Activated T-cell treated with anti-CD3 and anti-CD28 coated beads, Interleukin-2, amount 50 U/mL, for 24 hours (primary cell): ENCODE measurements at regions not wholly inside any gene's neighbourhood (a gene's known extent, or its start where the extent isn't known, plus 50 kb on each side); places are given as distances from the start of the nearest gene placed in this dataset.
"Not testable (repeated sequence)": the region's sequence is repeated elsewhere in the genome, so short reads cannot be mapped to it uniquely, and the experiment has no call there.

Source experiments
- DNase-seq: peaks from one replicate; pipeline ENCODE4 v3.0.0-alpha.2; 2020
- H3K27ac Mint-ChIP-seq: 2 replicates; pipeline ENCODE4 v1.8.0; 2020; ENCODE audit warnings: mild to moderate bottlenecking, mixed read lengths
- H3K27me3 Mint-ChIP-seq: 2 replicates; pipeline ENCODE4 v1.8.0; 2020; ENCODE audit warnings: mixed read lengths
- H3K36me3 Mint-ChIP-seq: 2 replicates; pipeline ENCODE4 v1.8.0; 2020; ENCODE audit warnings: low read depth, mixed read lengths
- H3K4me1 Mint-ChIP-seq: 2 replicates; pipeline ENCODE4 v1.8.0; 2020; ENCODE audit warnings: low read depth, mixed read lengths
- H3K4me3 Mint-ChIP-seq: 2 replicates; pipeline ENCODE4 v1.8.0; 2020; ENCODE audit warnings: mild to moderate bottlenecking, moderate library complexity, mixed read lengths
- H3K9me3 Mint-ChIP-seq: 2 replicates; pipeline ENCODE4 v1.8.0; 2020; ENCODE audit warnings: mixed read lengths

- Mint-ChIP-seq H3K36me3 (no peaks in the 10 kb centered on the region), H3K27me3 (peaks cover 7% of the 10 kb centered on the region), H3K4me3 (no peak overlapping the region), H3K9me3 (peaks cover 5% of the 10 kb centered on the region), H3K27ac (no peak overlapping the region), H3K4me1 (no peaks in the 10 kb centered on the region)
- no peak for DNase-seq
Observed at GRCh38 chrX:26559855-26560254, 343.9 kb downstream of the MAGEB5 start.

GRCh38 chrX:26558719-26559386 lies 342.9 kb downstream of the MAGEB5 start:
- H3K27ac Mint-ChIP-seq = no peak overlapping the region
- no peak overlapping the region for H3K4me3 Mint-ChIP-seq
- peaks cover 10% of the 10 kb centered on the region for H3K9me3 Mint-ChIP-seq
- H3K4me1 Mint-ChIP-seq = no peaks in the 10 kb centered on the region
- peaks cover 7% of the 10 kb centered on the region for H3K27me3 Mint-ChIP-seq
- DNase-seq = no peak
- H3K36me3 Mint-ChIP-seq = no peaks in the 10 kb centered on the region

DNA sequence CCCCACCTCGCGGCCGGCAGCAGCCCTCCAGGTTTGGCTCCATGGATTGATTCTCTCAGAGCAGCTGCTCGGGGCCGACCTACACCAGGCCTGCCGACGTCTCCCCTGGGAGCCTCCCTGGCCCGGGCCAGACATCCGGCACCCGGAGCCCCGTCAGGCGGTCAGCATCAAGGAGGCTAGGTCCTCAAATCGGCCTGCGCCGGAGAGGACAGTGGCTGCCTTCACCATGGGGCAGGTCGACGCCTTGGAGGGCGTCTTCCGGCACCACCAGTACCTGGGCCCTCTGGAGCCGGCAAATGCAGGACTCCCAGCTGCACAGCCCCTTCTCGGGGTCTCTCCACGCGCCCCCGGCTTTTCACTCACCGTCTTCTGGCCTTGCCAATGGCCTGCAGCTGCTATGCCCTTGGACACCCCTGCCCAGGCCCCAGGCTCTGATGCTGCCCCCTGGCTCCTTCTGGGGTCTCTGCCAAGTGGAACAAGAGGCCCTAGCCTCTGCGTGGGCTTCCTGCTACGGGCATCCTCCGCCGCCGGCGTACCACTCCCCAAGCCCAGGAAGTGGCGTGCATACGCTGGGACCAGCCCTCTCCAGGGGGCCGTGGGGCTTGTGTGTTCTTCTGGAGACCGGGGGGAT lies 341.8 kb downstream of the MAGEB5 start:
- Mint-ChIP-seq H3K36me3 (no peaks in the 10 kb centered on the region), H3K27me3 (peaks cover 7% of the 10 kb centered on the region), H3K9me3 (peaks cover 10% of the 10 kb centered on the region), H3K27ac (no peak overlapping the region), H3K4me3 (no peak overlapping the region), H3K4me1 (no peaks in the 10 kb centered on the region)
- no peak for DNase-seq

GRCh38 chrX:26525768-26526167 lies 309.8 kb downstream of the MAGEB5 start:
- not testable (repeated sequence) for H3K4me3 Mint-ChIP-seq, H3K36me3 Mint-ChIP-seq, H3K27ac Mint-ChIP-seq, H3K4me1 Mint-ChIP-seq, DNase-seq, H3K9me3 Mint-ChIP-seq
- peaks cover 16% of the 10 kb centered on the region for H3K27me3 Mint-ChIP-seq

GRCh38 chrX:26522501-26522900 lies 306.5 kb downstream of the MAGEB5 start:
- H3K27ac Mint-ChIP-seq = no peak overlapping the region
- no peaks in the 10 kb centered on the region for H3K4me1 Mint-ChIP-seq
- H3K9me3 Mint-ChIP-seq = peaks cover 5% of the 10 kb centered on the region
- no peak for DNase-seq
- no peaks in the 10 kb centered on the region for H3K36me3 Mint-ChIP-seq
- H3K27me3 Mint-ChIP-seq = peaks cover 16% of the 10 kb centered on the region
- H3K4me3 Mint-ChIP-seq = no peak overlapping the region

- H3K4me3 Mint-ChIP-seq = no peak overlapping the region
- no peaks in the 10 kb centered on the region for H3K9me3 Mint-ChIP-seq
- no peak overlapping the region for H3K27ac Mint-ChIP-seq
- no peak for DNase-seq
- no peaks in the 10 kb centered on the region for H3K27me3 Mint-ChIP-seq
- no peaks in the 10 kb centered on the region for H3K36me3 Mint-ChIP-seq
- H3K4me1 Mint-ChIP-seq = no peaks in the 10 kb centered on the region
Observed at GRCh38 chrX:26511589-26512363, 295.8 kb downstream of the MAGEB5 start.

DNA sequence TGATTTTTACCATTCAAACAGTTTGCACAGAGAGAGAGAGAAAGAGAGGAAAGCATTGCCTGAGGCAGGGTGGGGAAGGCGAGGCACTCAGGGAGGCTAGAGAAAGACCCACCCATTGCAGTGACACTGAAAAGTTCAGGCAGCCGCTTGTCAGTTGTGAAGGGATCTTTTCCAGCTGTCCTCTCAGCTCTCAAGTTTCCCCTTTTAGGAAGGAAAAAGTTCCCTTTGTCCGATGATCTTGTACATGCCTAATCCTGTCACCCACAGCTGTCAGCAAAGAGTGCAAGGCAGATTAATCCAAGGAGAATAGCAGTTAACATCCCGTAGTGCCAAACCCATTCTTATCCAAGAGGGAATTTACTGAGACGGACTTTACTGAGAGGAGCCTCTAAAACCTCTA lies 255.0 kb downstream of the MAGEB5 start:
- no peaks in the 10 kb centered on the region for H3K4me1 Mint-ChIP-seq
- no peak overlapping the region for H3K27ac Mint-ChIP-seq
- no peaks in the 10 kb centered on the region for H3K36me3 Mint-ChIP-seq
- peaks cover 4% of the 10 kb centered on the region for H3K27me3 Mint-ChIP-seq
- peaks cover 4% of the 10 kb centered on the region for H3K9me3 Mint-ChIP-seq
- no peak overlapping the region for H3K4me3 Mint-ChIP-seq
- DNase-seq = no peak

DNA sequence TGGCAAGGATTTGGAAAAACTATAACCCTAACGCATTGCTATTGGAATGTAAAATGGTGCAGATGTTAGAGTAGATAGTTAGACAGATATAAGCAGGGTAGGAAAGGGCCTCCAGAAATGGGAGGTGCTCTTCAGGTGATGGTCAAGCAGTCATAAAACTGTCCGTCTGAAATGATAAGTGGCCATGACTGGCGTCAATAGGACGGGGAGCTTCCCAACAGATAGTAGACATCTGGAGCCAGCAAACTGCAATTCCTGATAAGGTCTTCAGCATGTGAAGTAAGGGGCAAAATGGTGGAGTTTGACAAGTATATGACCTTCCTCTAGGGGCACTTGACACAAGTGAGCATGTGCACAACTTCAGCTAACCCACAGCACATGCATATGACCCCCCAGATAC lies 250.4 kb downstream of the MAGEB5 start:
- H3K9me3 Mint-ChIP-seq = peaks cover 2% of the 10 kb centered on the region
- H3K4me3 Mint-ChIP-seq = no peak overlapping the region
- no peaks in the 10 kb centered on the region for H3K4me1 Mint-ChIP-seq
- H3K27ac Mint-ChIP-seq = no peak overlapping the region
- peaks cover 7% of the 10 kb centered on the region for H3K27me3 Mint-ChIP-seq
- no peaks in the 10 kb centered on the region for H3K36me3 Mint-ChIP-seq
- no peak for DNase-seq

DNA sequence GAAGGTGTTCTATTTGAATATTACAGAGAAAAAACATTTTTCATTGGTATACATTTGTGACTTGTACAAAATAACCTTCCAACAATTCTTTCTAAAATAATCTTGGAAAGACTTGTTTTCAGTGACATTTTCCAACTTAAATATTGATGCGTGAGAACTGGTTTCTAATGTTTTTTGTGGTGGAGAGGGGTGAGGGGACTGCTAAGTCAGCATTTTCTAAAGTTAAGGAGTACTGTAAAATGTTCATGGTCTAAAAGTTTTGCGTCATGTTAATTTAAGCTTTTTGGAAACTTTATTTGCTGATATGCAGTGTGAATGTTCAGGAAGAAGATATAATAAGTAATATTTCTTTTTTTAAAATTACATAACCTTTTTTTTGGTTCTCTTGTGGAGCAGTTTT lies 229.3 kb downstream of the MAGEB5 start:
- Mint-ChIP-seq H3K4me1 (no peaks in the 10 kb centered on the region), H3K36me3 (no peaks in the 10 kb centered on the region), H3K27ac (no peak overlapping the region), H3K9me3 (no peaks in the 10 kb centered on the region), H3K27me3 (no peaks in the 10 kb centered on the region), H3K4me3 (no peak overlapping the region)
- DNase-seq = no peak

- not testable (repeated sequence) for H3K27ac Mint-ChIP-seq, H3K4me3 Mint-ChIP-seq, H3K9me3 Mint-ChIP-seq, H3K4me1 Mint-ChIP-seq, H3K27me3 Mint-ChIP-seq, H3K36me3 Mint-ChIP-seq, DNase-seq
Observed at GRCh38 chrX:26444417-26444816, 228.4 kb downstream of the MAGEB5 start.

DNA sequence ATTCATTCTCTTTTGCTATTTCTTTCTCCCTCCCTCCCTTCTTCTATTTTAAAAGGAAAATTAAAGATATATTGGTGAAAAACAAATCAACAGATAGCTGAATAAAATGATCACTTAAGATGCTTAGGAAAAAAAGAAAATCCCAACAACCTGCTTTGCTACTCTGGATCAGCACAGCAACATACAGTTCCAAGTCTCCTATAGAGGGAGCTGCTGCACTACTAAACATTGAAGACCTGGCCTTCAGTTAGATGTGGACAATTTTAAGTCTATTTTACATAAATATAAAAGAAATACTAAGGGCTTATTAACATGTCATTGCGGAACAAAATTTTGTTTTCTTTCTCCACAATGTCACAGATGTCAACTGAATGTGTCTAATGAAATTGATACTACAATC lies 226.4 kb downstream of the MAGEB5 start:
- Mint-ChIP-seq H3K27ac (no peak overlapping the region), H3K9me3 (no peaks in the 10 kb centered on the region), H3K27me3 (no peaks in the 10 kb centered on the region), H3K4me1 (no peaks in the 10 kb centered on the region), H3K4me3 (no peak overlapping the region), H3K36me3 (no peaks in the 10 kb centered on the region)
- DNase-seq = no peak

- H3K4me3 Mint-ChIP-seq = no peak overlapping the region
- H3K27me3 Mint-ChIP-seq = peaks cover 11% of the 10 kb centered on the region
- no peaks in the 10 kb centered on the region for H3K36me3 Mint-ChIP-seq
- DNase-seq = no peak
- H3K27ac Mint-ChIP-seq = no peak overlapping the region
- no peaks in the 10 kb centered on the region for H3K4me1 Mint-ChIP-seq
- no peaks in the 10 kb centered on the region for H3K9me3 Mint-ChIP-seq
Observed at GRCh38 chrX:26414534-26414933, 198.6 kb downstream of the MAGEB5 start.

DNA sequence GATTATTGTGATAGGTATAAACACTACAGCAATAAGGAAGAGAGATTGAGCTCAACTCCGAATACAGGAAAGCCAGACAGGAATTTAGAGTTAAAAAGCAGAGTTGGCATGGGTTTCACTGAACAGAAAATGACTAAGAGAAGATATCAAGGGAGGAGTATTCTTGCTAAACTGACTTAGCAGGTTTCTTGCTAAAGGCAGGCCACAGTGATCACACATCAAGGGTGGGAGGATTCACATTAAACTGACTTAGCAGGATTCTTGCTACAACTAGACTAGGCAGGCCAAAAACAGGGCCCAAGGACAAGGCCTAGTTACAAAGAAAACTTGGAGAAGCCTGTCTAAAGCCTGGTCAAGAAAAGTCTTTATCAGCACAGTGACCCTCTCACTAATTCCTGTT lies 195.1 kb downstream of the MAGEB5 start:
- Mint-ChIP-seq H3K27me3 (peaks cover 7% of the 10 kb centered on the region), H3K4me3 (no peak overlapping the region), H3K9me3 (no peaks in the 10 kb centered on the region), H3K27ac (no peak overlapping the region), H3K4me1 (no peaks in the 10 kb centered on the region), H3K36me3 (no peaks in the 10 kb centered on the region)
- no peak for DNase-seq

GRCh38 chrX:26409636-26410035 lies 193.7 kb downstream of the MAGEB5 start:
- Mint-ChIP-seq H3K4me1 (no peaks in the 10 kb centered on the region), H3K27me3 (peaks cover 7% of the 10 kb centered on the region), H3K27ac (no peak overlapping the region), H3K4me3 (no peak overlapping the region), H3K9me3 (no peaks in the 10 kb centered on the region), H3K36me3 (no peaks in the 10 kb centered on the region)
- no peak for DNase-seq

- no peak overlapping the region for H3K4me3 Mint-ChIP-seq
- H3K36me3 Mint-ChIP-seq = no peaks in the 10 kb centered on the region
- H3K9me3 Mint-ChIP-seq = no peaks in the 10 kb centered on the region
- H3K27ac Mint-ChIP-seq = no peak overlapping the region
- no peak for DNase-seq
- H3K27me3 Mint-ChIP-seq = no peaks in the 10 kb centered on the region
- H3K4me1 Mint-ChIP-seq = no peaks in the 10 kb centered on the region
Observed at GRCh38 chrX:26387906-26388305, 171.9 kb downstream of the MAGEB5 start.
